H1 (cell line): ENCODE measurements at regions not wholly inside any gene's neighbourhood (a gene's known extent, or its start where the extent isn't known, plus 50 kb on each side); places are given as distances from the start of the nearest gene placed in this dataset.

Experiments used
- ATF3 ChIP-seq: IDR thresholded peaks from 2 replicates; pipeline ENCODE4 v1.6.1; 2011; ENCODE audit warnings: low read depth, mild to moderate bottlenecking, low read length; ENCODE audit not compliant: insufficient read depth
- CTCF ChIP-seq, 3 experiments: IDR thresholded peaks; 1 replicate in 2 of 3; 2 replicates in 1 of 3; pipeline versions ENCODE4 v1.5.1 to v1.6.1; 2011; ENCODE audit warnings: low read length in 3 of 3, mild to moderate bottlenecking in 3 of 3, inconsistent platforms in 2 of 3, low read depth in 1 of 3, moderate library complexity in 1 of 3; ENCODE audit not compliant: insufficient read depth in 1 of 3; ENCODE audit errors: control extremely low read depth in 1 of 3
- GABPA ChIP-seq: IDR thresholded peaks from 2 replicates; pipeline ENCODE4 v1.6.1; 2011; ENCODE audit warnings: mild to moderate bottlenecking, low read length, moderate library complexity, borderline replicate concordance; ENCODE audit not compliant: insufficient read depth
- JUND ChIP-seq: IDR thresholded peaks from 2 replicates; pipeline ENCODE4 v1.6.1; 2011; ENCODE audit warnings: mild to moderate bottlenecking, improper control_type of control experiment, low read length
- KDM5A ChIP-seq: fragments of 200-600 bp; IDR thresholded peaks from 2 replicates; pipeline ENCODE4 v1.7.1; 2012; ENCODE audit warnings: mild to moderate bottlenecking, low read length, inconsistent platforms, mixed read lengths
- MAFK ChIP-seq: IDR thresholded peaks from 2 replicates; pipeline ENCODE4 v1.6.1; 2012; ENCODE audit warnings: low read depth, mild to moderate bottlenecking, improper control_type of control experiment, low read length
- POLR2AphosphoS5 ChIP-seq: IDR thresholded peaks from 2 replicates; pipeline ENCODE4 v1.6.1; 2011; ENCODE audit warnings: low read depth, low read length
- RAD21 ChIP-seq, 2 experiments: IDR thresholded peaks in 1 of 2; conservative IDR thresholded peaks in 1 of 2; 2 replicates each; pipeline ENCODE4 v1.6.1; 2011; ENCODE audit warnings: low read depth in 2 of 2, low read length in 2 of 2, improper control_type of control experiment in 1 of 2, inconsistent platforms in 1 of 2, mild to moderate bottlenecking in 1 of 2, moderate library complexity in 1 of 2
- SIRT6 ChIP-seq: IDR thresholded peaks from one replicate; pipeline ENCODE4 v1.7.1; 2012; ENCODE audit warnings: low read length, inconsistent platforms
- SRF ChIP-seq: IDR thresholded peaks from 2 replicates; pipeline ENCODE4 v1.6.1; 2011; ENCODE audit warnings: mild to moderate bottlenecking, low read depth, low read length, moderate library complexity

- no peak for TF ChIP-seq ATF3
- no peak for TF ChIP-seq POLR2AphosphoS5
- no peak for TF ChIP-seq CTCF (IDR thresholded peaks at IDR 0.05; ENCODE audit: control extremely low read depth in 1 of 3, insufficient read depth in 1 of 3, low read depth in 1 of 3, low read length in 3 of 3)
- no peak for TF ChIP-seq MAFK
- TF ChIP-seq RAD21 (IDR thresholded peaks at IDR 0.05 in 1 of 2, conservative IDR thresholded peaks at IDR 0.05 in 1 of 2; ENCODE audit: low read depth in 2 of 2, low read length in 2 of 2) = no peak
- TF ChIP-seq JUND = no peak
- TF ChIP-seq SRF = no peak
- TF ChIP-seq SIRT6 = no peak
- no peak for TF ChIP-seq KDM5A
- TF ChIP-seq GABPA = no peak
Measured at GRCh38 chr14:62308891-62309290, 546.7 kb downstream of the SNAPC1 start.
